ENCODE measurements at regions not wholly inside any gene's neighbourhood (a gene's known extent, or its start where the extent isn't known, plus 50 kb on each side); places are given as distances from the start of the nearest gene placed in this dataset.

GRCh38 chr1:36743286-36744005, 260.7 kb upstream of the CSF3R start:
- DNase-seq, result no peak

GRCh38 chr1:36741066-36741465, 258.4 kb upstream of the CSF3R start:
- DNase-seq, result no peak

- no peak for DNase-seq
Observed at GRCh38 chr1:36740446-36740845, 257.7 kb upstream of the CSF3R start.

GRCh38 chr1:36739703-36740289, 257.1 kb upstream of the CSF3R start:
- no peak for DNase-seq

GRCh38 chr1:36738245-36738644, 255.5 kb upstream of the CSF3R start:
- no peak for DNase-seq

- DNase-seq, result no peak
Observed at GRCh38 chr1:36737767-36738166, 255.1 kb upstream of the CSF3R start.

GRCh38 chr1:36737038-36737555, 254.4 kb upstream of the CSF3R start:
- DNase-seq, result no peak

GRCh38 chr1:36735939-36736730, 253.4 kb upstream of the CSF3R start:
- no peak for DNase-seq

GRCh38 chr1:36735436-36735835, 252.7 kb upstream of the CSF3R start:
- DNase-seq, result no peak

- no peak for DNase-seq
Observed at GRCh38 chr1:36734356-36734755, 251.6 kb upstream of the CSF3R start.

GRCh38 chr1:36733748-36734147, 251.0 kb upstream of the CSF3R start:
- DNase-seq, result no peak

GRCh38 chr1:36732015-36732356, 249.3 kb upstream of the CSF3R start:
- no peak for DNase-seq

- no peak for DNase-seq
Observed at GRCh38 chr1:36731226-36732014, 248.7 kb upstream of the CSF3R start.

GRCh38 chr1:36730599-36730998, 247.9 kb upstream of the CSF3R start:
- DNase-seq, result no peak

GRCh38 chr1:36729716-36730510, 247.2 kb upstream of the CSF3R start:
- no peak for DNase-seq

- no peak for DNase-seq
Observed at GRCh38 chr1:36729289-36729688, 246.6 kb upstream of the CSF3R start.

- DNase-seq, result no peak
Observed at GRCh38 chr1:36728846-36729245, 246.1 kb upstream of the CSF3R start.

GRCh38 chr1:36728051-36728450, 245.3 kb upstream of the CSF3R start:
- DNase-seq, result no peak

GRCh38 chr1:36725151-36725550, 242.4 kb upstream of the CSF3R start:
- DNase-seq, result no peak

GRCh38 chr1:36723813-36724212, 241.1 kb upstream of the CSF3R start:
- DNase-seq, result no peak

GRCh38 chr1:36722871-36723270, 240.2 kb upstream of the CSF3R start:
- no peak for DNase-seq

Data from right lung (tissue), 2 donors.